GM21367 (cell line): ENCODE measurements at regions not wholly inside any gene's neighbourhood (a gene's known extent, or its start where the extent isn't known, plus 50 kb on each side); places are given as distances from the start of the nearest gene placed in this dataset.

Experiments
- ATAC-seq: cut with Tn5 transposase; IDR thresholded peaks from one replicate; pipeline ENCODE4 v1.9.1; 2021; ENCODE audit not compliant: unreplicated experiment

DNA sequence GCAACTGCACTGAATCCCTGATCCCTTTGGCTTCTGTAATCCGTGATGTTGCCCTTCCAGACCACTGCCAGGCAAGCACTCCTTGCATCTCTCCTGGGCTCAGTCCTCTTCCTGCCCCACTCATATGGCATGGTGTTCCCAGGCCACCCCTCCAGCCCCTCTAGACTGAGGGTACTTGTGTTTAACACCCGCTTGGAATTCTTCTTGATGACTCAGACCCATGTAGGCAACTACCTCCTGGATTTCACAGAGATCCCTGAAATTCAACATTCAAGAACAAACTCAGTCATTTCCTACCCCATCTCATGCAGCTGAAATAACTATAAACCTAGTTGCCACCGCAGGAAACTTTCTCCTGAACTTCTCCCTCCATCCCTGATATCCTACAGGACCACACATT lies 541.9 kb upstream of the CDH11 start:
- ATAC-seq = no peak

DNA sequence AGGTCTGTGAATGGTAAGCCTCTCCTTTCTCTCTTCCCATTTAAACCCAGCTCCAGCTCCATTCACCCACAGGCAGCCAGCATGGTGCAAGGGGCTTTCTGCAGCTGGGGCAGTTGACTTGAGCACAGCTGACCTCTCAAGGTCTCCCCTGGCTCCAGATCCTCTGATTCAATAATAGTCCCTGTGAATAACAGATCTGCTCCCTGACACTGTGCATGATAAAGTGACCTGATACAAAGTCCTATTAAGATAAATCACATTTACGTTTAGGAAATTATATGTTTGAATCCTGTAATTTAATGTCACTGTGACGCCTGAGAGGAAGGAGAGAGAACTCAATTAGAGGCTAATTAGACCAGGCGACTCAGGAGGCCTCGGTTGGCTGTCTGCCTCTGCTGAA lies 540.4 kb upstream of the CDH11 start:
- no peak for ATAC-seq

DNA sequence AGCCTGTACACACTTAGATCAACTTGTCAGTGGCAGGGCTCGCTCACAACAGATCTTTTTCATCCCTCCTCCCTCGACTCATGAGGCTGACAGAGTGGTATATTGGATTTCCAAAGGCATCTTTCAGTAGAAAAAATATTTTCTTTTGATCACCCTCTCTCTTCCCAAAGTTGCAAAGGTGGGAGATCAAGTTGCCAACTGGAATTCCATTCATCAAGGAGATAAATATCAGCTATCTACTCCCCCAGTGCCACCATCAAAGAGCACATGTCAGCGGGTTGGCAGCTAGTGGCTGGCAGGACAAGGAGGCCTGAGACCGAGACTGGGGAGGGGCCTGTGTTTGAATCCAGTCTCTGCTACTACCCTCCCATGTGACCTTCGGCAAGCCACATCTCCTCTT lies 539.7 kb upstream of the CDH11 start:
- no peak for ATAC-seq

DNA sequence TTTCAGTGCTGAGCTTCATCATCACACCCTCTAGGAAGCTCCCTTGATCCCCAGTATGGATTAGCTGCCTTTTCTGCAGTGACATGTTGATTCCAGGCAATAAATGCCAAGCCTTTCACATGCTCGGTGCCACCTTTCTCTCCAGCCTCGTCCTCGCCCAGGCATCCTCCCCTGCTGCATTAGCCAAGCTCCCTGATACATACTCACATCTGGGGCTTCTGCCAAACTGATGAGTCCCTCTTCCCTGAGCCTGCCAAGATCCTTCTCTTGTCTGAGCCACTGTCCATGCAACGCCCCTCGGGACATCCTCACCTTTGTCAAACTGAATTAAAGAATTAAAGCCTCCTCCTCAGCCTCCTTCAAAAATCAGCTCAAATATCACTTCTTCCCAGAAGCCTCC lies 538.5 kb upstream of the CDH11 start:
- no peak for ATAC-seq

DNA sequence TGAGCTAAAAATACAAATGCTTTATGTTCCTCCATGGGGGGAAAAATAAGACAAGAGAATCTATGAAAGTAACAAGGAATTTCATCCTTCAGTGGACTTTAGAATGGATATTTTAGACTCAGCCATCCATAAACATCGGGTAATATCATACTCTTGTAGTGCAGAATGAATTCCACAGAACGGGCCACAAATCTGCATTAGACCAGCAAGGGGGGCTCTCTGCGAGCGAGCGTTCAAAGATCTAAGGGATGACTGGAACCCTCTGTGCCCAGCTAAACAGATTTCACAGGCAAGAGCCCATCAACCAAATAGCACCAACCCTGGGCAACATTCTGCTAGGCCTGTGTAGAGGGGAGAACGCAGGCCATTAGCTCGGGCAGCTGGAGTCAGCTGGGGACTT lies 537.9 kb upstream of the CDH11 start:
- no peak for ATAC-seq

DNA sequence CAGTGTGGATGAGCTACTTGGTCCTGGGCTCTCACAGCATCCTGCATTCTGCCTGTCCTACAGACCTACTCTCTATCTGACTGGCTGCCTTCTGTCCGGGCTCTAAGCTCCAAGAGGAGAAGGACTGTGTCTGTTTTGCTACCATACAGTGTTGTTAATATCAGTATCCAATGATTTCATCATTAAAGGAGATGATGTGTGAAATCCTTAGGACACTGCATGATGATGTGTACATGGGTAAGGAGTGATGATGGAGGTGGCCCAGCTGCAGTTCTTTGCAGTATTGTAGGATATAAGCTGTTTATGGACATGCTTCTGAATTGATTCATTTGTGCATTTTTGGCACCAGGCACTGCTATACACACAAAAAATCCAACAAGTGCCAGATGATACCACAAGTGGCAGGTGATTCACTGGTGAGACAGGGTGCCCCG lies 536.9 kb upstream of the CDH11 start:
- no peak for ATAC-seq

DNA sequence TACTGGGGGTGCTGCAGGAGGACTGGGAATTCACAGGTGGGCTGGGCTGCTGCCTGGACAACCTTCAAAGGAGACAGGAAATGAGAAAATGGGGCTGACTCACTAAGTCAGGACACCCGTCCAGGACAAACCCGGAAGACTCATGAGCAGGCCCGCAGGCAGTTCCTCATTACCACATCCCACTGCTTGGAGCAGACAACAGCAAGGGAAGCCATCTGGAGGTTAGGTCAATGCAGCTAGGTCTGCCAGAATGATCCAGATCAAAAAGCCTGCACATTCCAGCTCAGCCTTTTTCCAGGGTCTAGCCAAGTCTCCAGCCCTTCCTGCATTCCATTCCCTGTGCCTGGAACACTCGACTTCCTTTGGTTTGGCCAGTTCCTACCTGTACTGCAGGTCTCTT lies 536.5 kb upstream of the CDH11 start:
- no peak for ATAC-seq

DNA sequence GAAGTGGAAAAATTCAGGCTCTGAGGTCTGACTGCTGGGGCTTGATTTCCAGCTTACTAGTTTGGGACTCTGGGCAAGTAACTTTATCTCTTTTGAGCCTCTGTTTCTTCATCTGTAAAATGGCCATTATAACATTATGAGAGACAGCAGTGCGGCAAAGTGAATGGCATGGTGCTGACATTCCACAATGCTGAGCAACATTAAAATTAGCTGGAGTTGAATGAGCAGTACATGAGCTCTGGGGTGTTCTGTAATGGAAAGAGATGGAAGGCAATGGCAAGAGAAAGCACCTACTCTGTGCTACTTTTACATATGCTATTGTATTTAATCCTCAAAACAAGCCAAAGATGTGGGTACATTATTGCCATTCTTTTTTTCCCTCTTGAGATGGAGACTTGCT lies 535.7 kb upstream of the CDH11 start:
- ATAC-seq = no peak

DNA sequence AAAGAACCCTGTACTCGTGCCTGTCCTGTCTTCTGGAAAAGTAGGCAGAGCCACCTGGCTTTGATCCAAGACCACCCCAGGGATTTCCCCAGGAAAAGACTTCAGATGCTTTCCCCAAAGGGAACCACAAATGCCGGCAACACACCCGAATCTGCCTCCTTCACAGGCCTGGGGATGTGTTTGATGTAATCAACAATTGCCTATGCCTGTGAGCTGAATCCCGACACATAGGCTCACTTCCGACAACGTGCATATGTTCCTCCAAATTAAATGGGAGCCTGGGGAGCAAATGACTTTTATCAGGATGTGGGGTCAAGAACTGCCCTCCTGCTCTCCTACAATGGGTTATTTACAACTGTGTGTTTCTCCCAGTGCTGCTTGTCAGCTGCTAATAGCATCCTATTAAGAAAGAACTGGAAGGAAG lies 535.2 kb upstream of the CDH11 start:
- no peak for ATAC-seq

DNA sequence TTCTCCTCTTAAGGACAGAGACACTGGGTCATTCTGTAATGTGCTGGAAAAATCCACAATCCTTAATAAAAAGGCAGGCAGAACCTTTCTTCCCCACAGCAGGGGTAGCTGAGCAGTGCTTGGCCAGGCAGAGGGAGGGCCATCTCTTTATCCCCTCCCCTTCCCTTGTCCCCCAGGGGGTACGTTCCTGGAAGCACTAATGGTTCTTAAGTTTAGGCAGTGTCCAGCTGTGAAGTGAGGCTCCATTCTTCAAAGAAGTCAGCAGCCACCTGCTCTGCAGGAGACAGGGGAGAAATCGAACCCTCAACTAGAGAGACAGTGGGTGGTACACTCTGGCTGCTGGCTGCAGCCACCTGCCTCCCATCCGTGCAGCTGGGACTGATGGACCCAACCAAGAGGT lies 533.9 kb upstream of the CDH11 start:
- ATAC-seq = no peak

DNA sequence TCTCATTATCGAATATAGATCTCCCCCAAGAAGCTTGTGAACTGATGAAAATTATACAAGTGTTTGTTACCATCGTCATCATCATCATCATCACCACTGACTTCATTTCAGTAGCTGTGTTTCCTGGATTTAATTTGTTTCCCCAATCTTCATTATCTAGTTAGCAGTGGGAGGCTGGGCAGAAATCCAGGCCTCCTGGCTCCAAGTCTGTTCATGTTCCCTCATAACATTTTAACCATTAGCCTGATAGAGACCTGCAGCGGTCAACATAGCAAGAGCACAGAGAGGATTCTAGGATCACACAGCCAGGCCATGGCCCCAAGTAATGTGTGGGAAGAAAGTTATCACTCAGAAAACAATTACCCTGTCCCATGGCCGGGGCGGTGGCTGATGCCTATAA lies 526.2 kb upstream of the CDH11 start:
- ATAC-seq = no peak

DNA sequence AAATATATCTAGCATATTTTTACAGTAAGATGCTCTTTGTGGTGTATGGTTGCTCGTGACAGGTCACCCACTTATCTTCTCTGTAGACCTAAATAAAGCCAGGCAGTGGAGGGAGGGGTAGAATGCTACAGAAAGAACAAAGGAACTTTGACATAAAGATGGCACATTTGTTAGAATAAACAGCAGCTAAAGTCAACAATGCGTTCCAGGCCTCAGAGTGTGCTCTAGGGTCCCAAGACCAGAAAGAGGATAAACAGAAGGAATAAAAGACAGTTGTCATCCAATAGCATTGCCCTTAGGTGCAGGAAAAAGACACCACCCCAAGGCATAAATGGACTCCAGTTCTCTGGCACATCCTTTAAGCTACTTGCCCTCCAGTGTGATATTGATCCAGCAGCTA lies 523.0 kb upstream of the CDH11 start:
- no peak for ATAC-seq

DNA sequence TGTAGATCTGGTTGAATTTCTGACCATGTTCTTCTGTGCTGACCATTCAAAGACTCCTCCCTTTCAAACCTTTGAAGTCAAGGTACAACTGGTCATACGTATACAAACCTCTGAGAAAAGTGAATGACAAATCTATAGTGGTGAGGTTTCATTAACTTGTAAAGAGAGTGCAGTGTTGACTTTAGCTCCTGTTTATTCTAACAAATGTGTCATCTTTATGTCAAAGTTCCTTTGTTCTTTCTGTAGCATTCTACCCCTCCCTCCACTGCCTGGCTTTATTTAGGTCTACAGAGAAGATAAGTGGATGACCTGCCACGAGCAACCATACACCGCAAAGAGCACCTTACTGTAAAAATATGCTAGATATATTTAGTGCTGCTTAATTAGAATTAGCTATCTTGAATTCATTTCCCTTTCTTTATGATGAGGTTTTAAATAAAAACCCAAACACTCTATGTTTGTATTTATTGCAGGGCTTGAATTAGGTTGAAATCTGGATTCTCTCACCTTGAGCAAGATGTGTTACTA lies 520.0 kb upstream of the CDH11 start:
- ATAC-seq = no peak

DNA sequence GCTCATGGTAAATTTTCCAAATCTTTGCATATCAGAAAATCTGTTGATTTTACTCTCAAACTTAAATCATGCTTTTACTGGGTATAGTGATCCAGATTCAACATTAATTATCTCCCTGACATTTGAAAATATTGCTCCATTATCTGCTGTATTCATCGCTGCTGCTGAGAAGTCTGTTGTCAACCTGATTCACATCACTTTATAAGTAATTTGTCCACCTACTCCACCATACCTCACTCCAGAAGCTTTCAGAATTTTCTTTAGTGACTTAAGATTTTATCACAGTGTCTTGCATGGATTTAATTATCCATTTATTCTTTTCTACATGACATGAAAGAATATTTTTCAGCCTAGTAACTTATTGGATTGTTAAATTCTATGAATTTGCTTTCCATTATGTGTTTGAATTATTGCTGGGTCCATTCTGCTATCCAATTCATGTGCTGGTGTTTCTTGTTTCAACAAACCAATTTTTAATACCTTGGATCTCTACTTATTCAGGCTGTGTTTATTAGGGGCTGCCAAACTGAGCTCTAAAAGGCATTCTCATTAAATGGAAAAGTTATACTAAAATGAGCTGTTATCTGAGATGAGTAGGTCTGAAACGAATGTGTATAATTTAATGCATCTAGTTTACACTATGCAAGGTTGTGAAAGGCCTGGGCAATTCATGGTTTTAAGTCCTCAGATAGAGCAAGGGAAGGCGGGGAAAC lies 519.3 kb upstream of the CDH11 start:
- ATAC-seq = no peak

DNA sequence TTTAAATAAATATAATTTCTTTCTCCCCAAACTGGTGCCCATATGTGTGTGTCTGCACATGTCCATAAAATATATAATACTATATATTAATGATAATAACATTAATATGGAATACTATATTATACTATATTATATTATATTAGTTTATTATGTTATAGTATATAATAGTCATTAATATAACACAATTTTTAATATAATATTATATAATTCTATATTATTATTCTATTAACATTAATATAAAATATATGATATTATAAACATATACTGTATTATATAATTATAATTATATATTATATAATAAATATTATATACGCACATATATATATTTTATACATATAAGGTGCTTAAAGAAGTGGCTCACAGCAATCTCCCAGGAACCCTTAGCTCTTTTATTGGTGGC lies 513.0 kb upstream of the CDH11 start:
- no peak for ATAC-seq

DNA sequence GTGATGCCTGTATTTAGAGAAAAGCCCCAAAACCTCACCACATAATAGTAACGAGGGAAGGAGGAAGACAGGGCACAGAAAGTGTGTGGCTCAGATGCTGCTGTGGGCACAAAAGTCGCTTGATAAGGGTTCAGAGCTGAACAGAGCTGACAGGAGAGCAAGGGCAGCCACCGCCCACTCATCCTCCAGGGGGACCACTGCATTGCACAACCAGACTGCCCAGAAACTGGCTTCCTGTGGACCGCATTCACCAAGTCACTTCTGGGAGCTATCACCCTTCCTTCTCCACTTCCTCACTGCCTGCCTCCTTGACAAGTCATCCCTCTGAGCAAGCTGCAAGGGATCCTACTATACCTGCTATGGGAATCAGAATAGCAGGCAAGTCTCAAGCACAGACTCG lies 512.4 kb upstream of the CDH11 start:
- ATAC-seq = no peak

DNA sequence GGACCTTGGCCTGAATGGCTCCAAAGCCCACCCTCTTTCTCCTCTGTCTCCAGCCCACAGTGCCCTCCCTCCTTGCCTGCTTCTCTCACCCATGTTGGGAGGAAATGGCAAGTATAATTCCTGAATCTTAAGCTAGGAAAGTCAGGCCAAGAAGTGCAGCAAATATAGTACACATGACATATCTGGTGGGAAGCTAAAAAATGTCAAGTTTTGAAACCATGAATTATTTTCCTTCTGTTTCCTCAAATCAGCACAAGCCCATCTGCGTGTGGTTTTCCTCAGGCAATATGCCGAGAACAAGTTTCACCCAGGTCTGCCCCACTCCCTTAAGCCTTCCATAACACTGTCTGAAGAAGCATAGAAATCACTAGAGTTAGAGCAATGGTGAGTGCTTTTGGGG lies 502.8 kb upstream of the CDH11 start:
- ATAC-seq = no peak

DNA sequence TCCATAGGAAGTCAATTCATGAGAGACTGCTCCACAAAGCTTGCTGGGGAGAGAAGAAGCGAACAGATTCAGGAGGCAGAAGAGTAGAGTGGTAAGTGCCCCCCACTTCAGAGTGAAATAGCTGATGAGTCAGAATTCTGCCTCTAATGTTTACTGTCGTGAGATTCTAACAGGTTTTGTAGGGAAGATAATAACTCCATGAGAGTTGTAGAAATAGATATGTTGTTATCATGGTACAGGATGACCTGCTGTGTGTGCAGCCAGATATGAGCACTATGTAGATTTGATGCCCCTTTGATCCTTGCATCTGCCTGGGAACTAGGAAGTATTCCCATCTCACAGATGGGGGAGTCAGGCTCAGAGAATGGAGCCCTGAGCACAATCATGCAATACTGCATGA lies 502.4 kb upstream of the CDH11 start:
- ATAC-seq = no peak

DNA sequence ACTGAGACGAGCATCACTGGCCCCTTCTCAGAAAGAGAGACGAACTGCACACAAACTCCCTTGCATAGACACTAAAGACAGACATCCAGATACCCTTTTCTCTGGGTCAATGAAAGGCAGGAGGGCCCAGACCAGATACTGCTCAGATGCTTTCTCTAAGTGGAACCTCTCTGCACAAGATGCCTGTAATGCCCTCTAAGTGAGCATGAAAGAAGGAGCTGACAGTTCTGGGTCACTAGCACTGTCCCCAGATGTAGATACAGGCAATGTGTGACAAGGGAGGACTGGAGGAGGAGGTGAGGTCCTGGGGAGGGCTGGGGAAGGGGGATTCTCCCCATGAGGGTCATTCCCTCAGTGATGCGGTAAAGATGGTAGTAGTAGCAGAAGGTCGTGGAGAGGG lies 501.0 kb upstream of the CDH11 start:
- no peak for ATAC-seq

DNA sequence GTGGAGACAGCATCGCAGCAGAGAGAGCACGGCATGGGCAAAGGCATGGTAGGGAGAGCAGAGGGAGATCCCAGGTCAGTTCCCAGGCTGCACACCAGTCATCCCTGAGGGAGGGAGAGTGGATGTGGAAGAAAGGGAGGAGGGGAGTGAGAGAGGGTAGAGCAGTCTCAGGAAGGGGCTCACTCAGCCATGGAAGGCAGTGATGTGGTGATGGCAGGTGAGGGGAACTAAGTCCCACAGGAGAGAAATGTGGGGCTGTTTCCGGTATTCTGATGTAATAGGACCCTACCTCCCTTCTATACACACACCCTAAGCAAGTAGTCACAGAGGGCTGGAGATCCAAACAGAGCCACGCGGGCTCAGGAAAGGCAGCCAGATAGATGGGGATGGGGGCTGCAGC lies 500.3 kb upstream of the CDH11 start:
- no peak for ATAC-seq

DNA sequence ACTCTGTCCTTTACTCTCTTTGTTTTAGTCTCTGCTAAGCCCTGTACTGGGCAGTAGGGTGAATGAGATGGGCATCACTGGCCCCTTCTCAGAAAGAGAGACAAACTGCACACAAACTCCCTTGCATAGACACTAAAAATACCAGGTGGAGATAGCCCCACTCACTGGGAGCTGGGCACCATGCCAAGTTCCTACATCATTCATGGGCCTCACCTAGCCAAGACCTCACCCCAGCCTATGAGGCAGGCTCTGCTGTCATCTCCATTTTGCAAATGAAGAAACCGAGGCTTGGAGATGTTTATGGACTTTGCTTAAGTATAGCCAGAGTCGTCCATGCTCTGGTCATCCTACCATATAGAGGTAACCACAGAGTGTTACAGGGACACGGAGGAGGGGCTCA lies 499.8 kb upstream of the CDH11 start:
- ATAC-seq = no peak

DNA sequence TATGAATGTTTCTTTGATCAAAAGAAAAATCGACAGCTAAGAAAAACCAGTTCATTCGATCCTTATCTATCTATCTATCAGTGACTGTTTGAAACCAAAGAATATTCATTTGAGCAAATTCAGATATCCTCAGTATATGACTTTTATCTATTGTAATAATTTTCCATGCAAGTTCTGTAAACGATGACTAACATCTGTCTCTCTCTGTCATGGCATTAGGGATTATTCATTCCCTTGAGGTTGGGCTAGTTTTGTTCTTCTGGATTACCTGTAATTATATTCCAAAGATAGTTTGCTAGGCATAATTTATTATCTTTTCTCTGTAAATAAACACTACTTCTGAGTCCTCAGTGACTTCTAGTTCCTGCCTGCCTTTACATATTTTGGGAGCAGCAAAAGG lies 497.7 kb upstream of the CDH11 start:
- no peak for ATAC-seq

DNA sequence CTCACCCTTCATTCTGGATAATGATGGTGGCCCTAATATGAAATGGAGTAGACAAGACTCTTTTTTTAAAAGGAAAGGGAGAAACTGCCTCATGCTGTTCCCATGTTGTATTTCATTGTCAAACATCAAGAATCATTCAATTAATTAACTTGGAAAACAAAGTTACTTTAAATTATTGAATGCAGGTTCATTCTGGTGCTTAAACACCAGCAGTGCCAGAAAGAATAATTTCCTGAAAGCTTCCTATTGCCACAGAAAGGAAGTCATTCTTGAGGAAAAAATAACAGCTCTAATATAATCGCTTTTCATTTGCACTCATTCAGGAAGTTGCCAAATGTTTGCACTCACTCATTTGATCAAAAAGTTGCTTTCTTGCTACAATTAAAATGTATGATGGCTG lies 497.1 kb upstream of the CDH11 start:
- no peak for ATAC-seq
